NOMO-1 (cell line): ENCODE measurements at regions not wholly inside any gene's neighbourhood (a gene's known extent, or its start where the extent isn't known, plus 50 kb on each side); places are given as distances from the start of the nearest gene placed in this dataset.
A peak's percentile ranks its signal among the peaks of the same experiment; 100 is the strongest.
"Not testable (repeated sequence)": the region's sequence is repeated elsewhere in the genome, so short reads cannot be mapped to it uniquely, and the experiment has no call there.

Experiments used
- DNase-seq, 2 experiments: peaks; one replicate each; lab custom pipeline; 2025; ENCODE audit not compliant: unreplicated experiment in 2 of 2; lab: John Stamatoyannopoulos, UW

- DNase-seq, result no peak
Observed at GRCh38 chr20:10109641-10110040, 74.9 kb downstream of the ANKEF1 start.

DNA sequence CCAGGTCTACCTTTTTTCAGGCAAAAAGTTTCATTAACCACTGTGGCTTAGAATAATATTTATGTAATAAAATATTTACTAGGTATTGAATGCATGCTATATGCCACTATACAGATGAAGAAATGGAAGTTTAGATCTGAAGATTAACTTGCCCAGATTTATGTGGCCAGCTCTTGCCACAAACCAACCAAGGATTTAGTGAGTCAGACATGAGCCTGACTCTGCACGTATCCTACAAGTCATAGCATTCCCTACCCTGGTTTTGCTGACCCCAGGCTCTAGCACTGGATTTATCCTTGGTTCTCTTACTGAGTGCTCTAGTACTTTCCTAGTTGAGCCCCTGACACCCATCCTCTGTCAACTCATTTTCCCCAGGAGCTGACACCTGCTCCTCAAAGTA, 75.4 kb downstream of the ANKEF1 start:
- DNase-seq, result no peak

DNA sequence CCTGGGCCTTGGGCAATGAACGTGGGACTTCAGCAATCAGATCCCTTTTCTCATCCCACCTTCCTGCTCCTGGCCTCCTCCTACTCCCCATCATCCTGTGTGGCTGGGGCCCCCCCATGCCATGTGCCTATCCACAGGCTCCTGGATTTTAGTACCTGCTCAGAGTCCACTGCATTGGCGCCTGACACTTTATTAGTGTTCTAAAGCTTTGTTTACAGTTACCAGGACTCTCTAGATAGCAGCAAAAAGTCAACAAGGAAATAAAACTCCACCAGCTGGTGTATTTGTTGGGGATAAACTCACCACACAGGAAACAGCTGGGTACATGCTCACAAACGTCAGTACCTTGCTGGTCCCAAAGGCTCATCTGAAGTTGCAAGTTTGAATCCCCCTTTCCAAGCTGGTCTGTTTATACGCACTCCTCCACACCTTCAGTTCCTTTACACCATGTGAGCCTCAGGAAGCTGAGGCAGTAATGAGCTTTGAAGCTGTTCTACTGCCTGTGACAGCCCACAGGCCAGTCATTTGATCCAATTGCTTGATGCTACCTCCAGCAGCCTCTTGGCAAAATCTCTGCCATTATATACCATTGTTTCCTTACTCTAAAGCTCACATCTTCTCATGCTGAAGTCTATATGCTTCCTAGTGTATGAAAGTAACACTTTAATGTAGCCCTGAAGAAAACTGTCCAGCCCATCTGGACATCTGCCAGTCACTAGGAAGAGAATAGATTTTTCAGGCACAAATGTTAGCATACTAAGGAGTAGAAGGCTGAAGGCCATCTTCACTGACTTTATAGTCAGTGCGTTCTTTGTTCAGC, 76.6 kb downstream of the ANKEF1 start:
- DNase-seq, result no peak

GRCh38 chr20:10111959-10112250, 77.1 kb downstream of the ANKEF1 start:
- no peak for DNase-seq

GRCh38 chr20:10113746-10114145, 79.0 kb downstream of the ANKEF1 start:
- no peak for DNase-seq

GRCh38 chr20:10114598-10114997, 79.8 kb downstream of the ANKEF1 start:
- no peak for DNase-seq

- no peak for DNase-seq
Observed at GRCh38 chr20:10115021-10115420, 80.2 kb downstream of the ANKEF1 start.

GRCh38 chr20:10119336-10119735, 84.5 kb downstream of the ANKEF1 start:
- DNase-seq, result no peak

DNA sequence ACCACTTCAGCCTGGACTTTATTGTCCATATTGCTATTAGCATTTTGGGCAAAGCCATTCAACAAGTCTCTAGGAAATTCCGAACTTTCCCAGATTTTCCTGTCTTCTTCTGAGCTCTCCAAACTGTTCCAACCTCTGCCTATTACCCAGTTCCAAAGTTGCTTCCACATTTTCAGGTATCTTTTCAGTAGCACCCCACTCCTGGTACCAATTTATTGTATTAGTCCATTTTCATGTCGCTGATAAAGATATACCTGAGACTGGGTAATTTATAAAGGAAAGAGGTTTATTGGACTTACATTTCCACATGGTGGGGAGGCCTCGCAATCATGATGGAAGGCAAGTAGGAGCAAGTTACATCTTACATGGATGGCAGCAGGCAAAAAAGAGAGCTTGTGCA, 90.1 kb downstream of the ANKEF1 start:
- DNase-seq, result not testable (repeated sequence)

DNA sequence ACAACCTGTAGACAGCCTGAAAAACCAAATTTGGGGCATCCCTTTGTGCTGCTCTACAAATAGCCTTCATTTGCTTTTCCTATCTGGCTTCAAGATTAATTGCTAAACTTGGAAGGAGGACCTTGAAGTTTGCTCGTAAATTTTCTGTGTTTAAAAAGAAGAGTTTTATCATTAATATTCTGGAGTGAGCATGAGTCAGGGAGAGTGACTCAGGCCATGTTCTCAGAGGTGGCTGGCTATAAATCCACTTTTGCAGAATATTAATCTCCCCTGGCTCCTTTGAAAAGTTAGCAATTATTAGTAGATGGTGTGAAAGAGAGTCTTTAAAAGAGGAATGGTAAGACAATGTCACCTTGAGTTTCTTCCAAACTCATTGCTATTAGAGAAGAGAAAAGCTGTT, 91.0 kb downstream of the ANKEF1 start:
- DNase-seq, result no peak

- DNase-seq, result peak; percentile 8 to 38
Observed at GRCh38 chr20:10129749-10130148, 88.9 kb upstream of the SNAP25 start.

GRCh38 chr20:10131732-10132345, 86.8 kb upstream of the SNAP25 start:
- no peak for DNase-seq

GRCh38 chr20:10132387-10132786, 86.2 kb upstream of the SNAP25 start:
- no peak for DNase-seq

GRCh38 chr20:10133532-10133931, 85.1 kb upstream of the SNAP25 start:
- DNase-seq, result no peak

GRCh38 chr20:10134176-10134575, 84.5 kb upstream of the SNAP25 start:
- DNase-seq, result no peak

- DNase-seq, result no peak
Observed at GRCh38 chr20:10135438-10135837, 83.2 kb upstream of the SNAP25 start.

DNA sequence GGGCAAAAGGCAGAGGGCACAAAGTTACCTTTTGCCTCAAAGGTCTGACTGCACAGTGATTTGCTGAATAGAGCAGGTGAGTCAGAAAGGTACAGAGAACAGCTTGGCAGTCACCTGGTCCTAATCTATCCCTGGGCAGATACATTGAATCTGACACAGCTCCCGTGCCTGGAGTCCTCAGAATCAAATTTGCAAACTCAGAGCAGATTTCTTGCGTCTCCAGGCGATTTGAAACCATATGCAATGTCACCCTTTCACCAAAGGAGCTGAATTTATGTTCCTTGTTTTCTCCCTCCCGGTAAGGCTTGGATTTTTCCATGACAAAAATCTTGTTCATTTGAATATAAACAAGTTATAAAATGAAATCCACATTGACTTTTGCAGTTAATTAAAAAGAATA, 81.6 kb upstream of the SNAP25 start:
- DNase-seq, result no peak

GRCh38 chr20:10137533-10137932, 81.1 kb upstream of the SNAP25 start:
- no peak for DNase-seq

DNA sequence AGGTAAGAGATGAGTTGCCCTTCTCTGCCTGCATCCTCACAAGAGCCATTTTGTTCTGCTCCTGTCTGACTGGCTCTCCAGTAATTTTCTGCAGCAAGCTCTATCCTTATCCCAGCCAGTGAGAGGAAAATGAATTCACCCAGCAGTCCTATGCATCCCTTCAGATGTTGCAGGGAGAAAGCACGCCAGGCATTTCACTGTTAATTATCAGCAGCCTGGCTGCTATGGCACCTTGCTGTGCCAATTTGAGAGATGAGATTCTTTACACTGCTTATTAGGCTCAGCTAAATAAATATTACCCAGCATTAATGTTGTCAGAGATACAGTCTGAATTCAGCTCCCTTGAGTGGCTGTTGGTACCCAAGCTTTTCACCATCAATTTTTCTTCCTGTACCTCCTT, 61.1 kb upstream of the SNAP25 start:
- no peak for DNase-seq

DNA sequence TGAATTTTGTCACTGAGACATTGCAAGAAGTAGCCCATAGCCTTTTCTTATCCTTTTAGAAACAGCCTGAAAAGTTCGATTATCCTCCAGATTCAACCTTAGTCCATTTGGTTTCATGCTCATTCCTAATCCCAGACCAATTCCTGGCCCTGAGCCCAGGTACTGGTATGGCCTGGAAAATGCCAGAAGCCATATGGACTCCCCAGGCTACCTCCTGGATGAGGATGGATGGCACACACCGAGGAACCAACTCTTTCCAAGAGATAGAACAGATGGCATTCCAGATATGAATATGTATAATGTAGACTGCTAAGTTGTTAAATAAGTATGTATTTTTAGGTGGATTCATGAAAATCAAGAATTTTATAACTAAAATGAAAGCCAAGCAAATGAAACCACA, 51.6 kb upstream of the SNAP25 start:
- no peak for DNase-seq

GRCh38 chr20:10167594-10167993, 51.0 kb upstream of the SNAP25 start:
- no peak for DNase-seq
